ENCODE measurements at regions not wholly inside any gene's neighbourhood (a gene's known extent, or its start where the extent isn't known, plus 50 kb on each side); places are given as distances from the start of the nearest gene placed in this dataset.

DNA sequence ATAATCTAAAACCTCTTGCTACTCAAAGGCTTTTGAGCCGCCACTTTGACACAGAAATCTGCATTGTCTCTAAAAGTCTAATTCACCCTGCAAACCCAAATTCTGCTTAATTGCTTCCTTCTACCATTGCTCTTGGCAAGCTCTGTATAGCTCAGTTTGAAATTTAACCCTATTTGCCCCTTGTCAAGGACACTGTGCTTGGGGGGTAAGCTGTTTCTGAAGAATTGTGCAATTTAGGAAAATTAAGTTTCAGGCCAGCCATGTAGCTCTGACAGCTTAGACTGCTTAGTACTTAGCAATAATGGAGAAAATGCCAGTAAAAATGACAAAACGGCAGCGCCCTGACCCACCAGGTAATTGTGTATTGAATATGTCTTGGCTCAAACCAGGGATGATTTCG, 282.2 kb downstream of the OLFM4 start:
- TF ChIP-seq, protein P1, sequence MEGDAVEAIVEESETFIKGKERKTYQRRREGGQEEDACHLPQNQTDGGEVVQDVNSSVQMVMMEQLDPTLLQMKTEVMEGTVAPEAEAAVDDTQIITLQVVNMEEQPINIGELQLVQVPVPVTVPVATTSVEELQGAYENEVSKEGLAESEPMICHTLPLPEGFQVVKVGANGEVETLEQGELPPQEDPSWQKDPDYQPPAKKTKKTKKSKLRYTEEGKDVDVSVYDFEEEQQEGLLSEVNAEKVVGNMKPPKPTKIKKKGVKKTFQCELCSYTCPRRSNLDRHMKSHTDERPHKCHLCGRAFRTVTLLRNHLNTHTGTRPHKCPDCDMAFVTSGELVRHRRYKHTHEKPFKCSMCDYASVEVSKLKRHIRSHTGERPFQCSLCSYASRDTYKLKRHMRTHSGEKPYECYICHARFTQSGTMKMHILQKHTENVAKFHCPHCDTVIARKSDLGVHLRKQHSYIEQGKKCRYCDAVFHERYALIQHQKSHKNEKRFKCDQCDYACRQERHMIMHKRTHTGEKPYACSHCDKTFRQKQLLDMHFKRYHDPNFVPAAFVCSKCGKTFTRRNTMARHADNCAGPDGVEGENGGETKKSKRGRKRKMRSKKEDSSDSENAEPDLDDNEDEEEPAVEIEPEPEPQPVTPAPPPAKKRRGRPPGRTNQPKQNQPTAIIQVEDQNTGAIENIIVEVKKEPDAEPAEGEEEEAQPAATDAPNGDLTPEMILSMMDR (IDR thresholded peaks at IDR 0.05) = no peak
- no peak for TF ChIP-seq POLR2A (IDR thresholded peaks at IDR 0.05)

All from tibial nerve (tissue), 3 donors.